Stomach (tissue), 4 donors: ENCODE measurements at regions not wholly inside any gene's neighbourhood (a gene's known extent, or its start where the extent isn't known, plus 50 kb on each side); places are given as distances from the start of the nearest gene placed in this dataset.

Source experiments
- POLR2A ChIP-seq, 4 donors: fragments of 450-650 bp; IDR thresholded peaks; one replicate each; pipeline ENCODE4 v1.6.1; 2016; ENCODE audit warnings: antibody characterized with exemption in 4 of 4, control low read depth in 2 of 4, mild to moderate bottlenecking in 1 of 4, moderate library complexity in 1 of 4
- POLR2AphosphoS5 ChIP-seq, 3 donors: sonication (generic); formaldehyde crosslinking; IDR thresholded peaks; one replicate each; pipeline ENCODE4 v1.6.1; 2016; ENCODE audit warnings: antibody characterized with exemption in 3 of 3
- TF ChIP-seq, protein P1 (sequence below), 7 experiments: fragments of 450-650 bp in 4 of 7; fragments of 200-600 bp in 3 of 7; sonication (generic) in 3 of 7; IDR thresholded peaks; one replicate each; pipeline ENCODE4 v1.5.1; 2016 to 2019; ENCODE audit warnings: antibody characterized with exemption in 7 of 7, control low read depth in 2 of 7, mild to moderate bottlenecking in 1 of 7

DNA sequence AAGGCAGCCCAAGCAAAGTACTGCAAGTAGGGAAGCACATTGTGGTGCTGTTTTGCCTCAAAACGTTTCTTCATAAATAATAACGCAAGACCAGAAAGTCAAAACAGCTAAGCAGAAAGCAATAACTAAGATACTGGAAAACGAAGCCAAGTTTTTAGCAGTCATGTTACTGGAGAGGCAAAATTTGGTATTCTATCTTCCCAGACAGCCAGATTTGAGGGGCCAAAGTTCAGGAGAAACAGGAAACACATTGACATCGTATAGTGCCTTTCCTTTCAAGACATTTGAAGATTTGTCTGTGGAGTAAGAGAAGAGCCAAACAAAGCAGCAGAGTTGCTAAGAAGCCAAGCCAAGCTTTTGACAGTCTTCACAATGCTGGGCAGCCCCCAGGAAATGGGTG is 843.6 kb upstream of the NECTIN3 start:
- TF ChIP-seq, protein P1, sequence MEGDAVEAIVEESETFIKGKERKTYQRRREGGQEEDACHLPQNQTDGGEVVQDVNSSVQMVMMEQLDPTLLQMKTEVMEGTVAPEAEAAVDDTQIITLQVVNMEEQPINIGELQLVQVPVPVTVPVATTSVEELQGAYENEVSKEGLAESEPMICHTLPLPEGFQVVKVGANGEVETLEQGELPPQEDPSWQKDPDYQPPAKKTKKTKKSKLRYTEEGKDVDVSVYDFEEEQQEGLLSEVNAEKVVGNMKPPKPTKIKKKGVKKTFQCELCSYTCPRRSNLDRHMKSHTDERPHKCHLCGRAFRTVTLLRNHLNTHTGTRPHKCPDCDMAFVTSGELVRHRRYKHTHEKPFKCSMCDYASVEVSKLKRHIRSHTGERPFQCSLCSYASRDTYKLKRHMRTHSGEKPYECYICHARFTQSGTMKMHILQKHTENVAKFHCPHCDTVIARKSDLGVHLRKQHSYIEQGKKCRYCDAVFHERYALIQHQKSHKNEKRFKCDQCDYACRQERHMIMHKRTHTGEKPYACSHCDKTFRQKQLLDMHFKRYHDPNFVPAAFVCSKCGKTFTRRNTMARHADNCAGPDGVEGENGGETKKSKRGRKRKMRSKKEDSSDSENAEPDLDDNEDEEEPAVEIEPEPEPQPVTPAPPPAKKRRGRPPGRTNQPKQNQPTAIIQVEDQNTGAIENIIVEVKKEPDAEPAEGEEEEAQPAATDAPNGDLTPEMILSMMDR (IDR thresholded peaks at IDR 0.05): no peak
- no peak for TF ChIP-seq POLR2AphosphoS5 (IDR thresholded peaks at IDR 0.05)
- no peak for TF ChIP-seq POLR2A (IDR thresholded peaks at IDR 0.05)
